ENCODE measurements at regions not wholly inside any gene's neighbourhood (a gene's known extent, or its start where the extent isn't known, plus 50 kb on each side); places are given as distances from the start of the nearest gene placed in this dataset.
"Not testable (repeated sequence)": the region's sequence is repeated elsewhere in the genome, so short reads cannot be mapped to it uniquely, and the experiment has no call there.

GRCh38 chr11:71171576-71171975 lies 80.8 kb downstream of the SHANK2 start:
- Histone ChIP-seq H3K9me2 (replicated peaks; ENCODE audit: control insufficient read depth, low read length) (no peaks in the 10 kb centered on the region), H3K9me3 (ENCODE audit: control insufficient read depth, insufficient read depth, low read length) (no peaks in the 10 kb centered on the region), H3K27ac (ENCODE audit: low read depth, low read length) (no peak overlapping the region), H3K4me3 (ENCODE audit: low read length) (no peak overlapping the region), H4K20me1 (ENCODE audit: control insufficient read depth, insufficient read depth, low read depth, low read length) (no peaks in the 10 kb centered on the region), H3K79me2 (ENCODE audit: control insufficient read depth, low read length) (no peaks in the 10 kb centered on the region), H3K27me3 (ENCODE audit: control insufficient read depth, low read length) (no peaks in the 10 kb centered on the region), H3K4me2 (ENCODE audit: low read length) (no peak overlapping the region), H3F3A (ENCODE audit: control insufficient read depth, insufficient read depth) (no peaks in the 10 kb centered on the region), H3K36me3 (ENCODE audit: control insufficient read depth, low read length) (no peaks in the 10 kb centered on the region), H3K4me1 (ENCODE audit: control insufficient read depth, low read length) (peaks cover 19% of the 10 kb centered on the region)
- TF ChIP-seq EZH2phosphoT487 (IDR thresholded peaks at IDR 0.05; ENCODE audit: borderline replicate concordance, low read length) = no peak
- TF ChIP-seq, protein P1, sequence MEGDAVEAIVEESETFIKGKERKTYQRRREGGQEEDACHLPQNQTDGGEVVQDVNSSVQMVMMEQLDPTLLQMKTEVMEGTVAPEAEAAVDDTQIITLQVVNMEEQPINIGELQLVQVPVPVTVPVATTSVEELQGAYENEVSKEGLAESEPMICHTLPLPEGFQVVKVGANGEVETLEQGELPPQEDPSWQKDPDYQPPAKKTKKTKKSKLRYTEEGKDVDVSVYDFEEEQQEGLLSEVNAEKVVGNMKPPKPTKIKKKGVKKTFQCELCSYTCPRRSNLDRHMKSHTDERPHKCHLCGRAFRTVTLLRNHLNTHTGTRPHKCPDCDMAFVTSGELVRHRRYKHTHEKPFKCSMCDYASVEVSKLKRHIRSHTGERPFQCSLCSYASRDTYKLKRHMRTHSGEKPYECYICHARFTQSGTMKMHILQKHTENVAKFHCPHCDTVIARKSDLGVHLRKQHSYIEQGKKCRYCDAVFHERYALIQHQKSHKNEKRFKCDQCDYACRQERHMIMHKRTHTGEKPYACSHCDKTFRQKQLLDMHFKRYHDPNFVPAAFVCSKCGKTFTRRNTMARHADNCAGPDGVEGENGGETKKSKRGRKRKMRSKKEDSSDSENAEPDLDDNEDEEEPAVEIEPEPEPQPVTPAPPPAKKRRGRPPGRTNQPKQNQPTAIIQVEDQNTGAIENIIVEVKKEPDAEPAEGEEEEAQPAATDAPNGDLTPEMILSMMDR (IDR thresholded peaks at IDR 0.05; ENCODE audit: low read depth, low read length, poor library complexity, severe bottlenecking) = no peak

- H3K79me2 ChIP-seq (ENCODE audit: control insufficient read depth, low read length) = no peaks in the 10 kb centered on the region
- no peaks in the 10 kb centered on the region for H3K9me2 ChIP-seq (replicated peaks; ENCODE audit: control insufficient read depth, low read length)
- H3K4me2 ChIP-seq (ENCODE audit: low read length) = no peak overlapping the region
- no peaks in the 10 kb centered on the region for H3F3A ChIP-seq (ENCODE audit: control insufficient read depth, insufficient read depth)
- H3K27ac ChIP-seq (ENCODE audit: low read depth, low read length) = no peak overlapping the region
- no peak overlapping the region for H3K4me3 ChIP-seq (ENCODE audit: low read length)
- H4K20me1 ChIP-seq (ENCODE audit: control insufficient read depth, insufficient read depth, low read depth, low read length) = no peaks in the 10 kb centered on the region
- TF ChIP-seq EZH2phosphoT487 (IDR thresholded peaks at IDR 0.05; ENCODE audit: borderline replicate concordance, low read length) = no peak
- TF ChIP-seq, protein P1 (IDR thresholded peaks at IDR 0.05; ENCODE audit: low read depth, low read length, poor library complexity, severe bottlenecking) = no peak
- H3K4me1 ChIP-seq (ENCODE audit: control insufficient read depth, low read length) = peaks cover 12% of the 10 kb centered on the region
- H3K9me3 ChIP-seq (ENCODE audit: control insufficient read depth, insufficient read depth, low read length) = no peaks in the 10 kb centered on the region
- no peaks in the 10 kb centered on the region for H3K36me3 ChIP-seq (ENCODE audit: control insufficient read depth, low read length)
- no peaks in the 10 kb centered on the region for H3K27me3 ChIP-seq (ENCODE audit: control insufficient read depth, low read length)
These were observed 81.6 kb downstream of the SHANK2 start for GRCh38 chr11:71170624-71171423.

GRCh38 chr11:71169313-71169712 lies 83.1 kb downstream of the SHANK2 start:
- no peaks in the 10 kb centered on the region for H3K4me1 ChIP-seq (ENCODE audit: control insufficient read depth, low read length)
- no peak overlapping the region for H3K27ac ChIP-seq (ENCODE audit: low read depth, low read length)
- H3K9me3 ChIP-seq (ENCODE audit: control insufficient read depth, insufficient read depth, low read length) = no peaks in the 10 kb centered on the region
- H3K79me2 ChIP-seq (ENCODE audit: control insufficient read depth, low read length) = no peaks in the 10 kb centered on the region
- H3F3A ChIP-seq (ENCODE audit: control insufficient read depth, insufficient read depth) = no peaks in the 10 kb centered on the region
- no peak overlapping the region for H3K4me2 ChIP-seq (ENCODE audit: low read length)
- no peaks in the 10 kb centered on the region for H4K20me1 ChIP-seq (ENCODE audit: control insufficient read depth, insufficient read depth, low read depth, low read length)
- TF ChIP-seq EZH2phosphoT487 (IDR thresholded peaks at IDR 0.05; ENCODE audit: borderline replicate concordance, low read length) = no peak
- TF ChIP-seq, protein P1 (IDR thresholded peaks at IDR 0.05; ENCODE audit: low read depth, low read length, poor library complexity, severe bottlenecking) = no peak
- no peak overlapping the region for H3K4me3 ChIP-seq (ENCODE audit: low read length)
- no peaks in the 10 kb centered on the region for H3K36me3 ChIP-seq (ENCODE audit: control insufficient read depth, low read length)
- H3K27me3 ChIP-seq (ENCODE audit: control insufficient read depth, low read length) = no peaks in the 10 kb centered on the region
- no peaks in the 10 kb centered on the region for H3K9me2 ChIP-seq (replicated peaks; ENCODE audit: control insufficient read depth, low read length)

DNA sequence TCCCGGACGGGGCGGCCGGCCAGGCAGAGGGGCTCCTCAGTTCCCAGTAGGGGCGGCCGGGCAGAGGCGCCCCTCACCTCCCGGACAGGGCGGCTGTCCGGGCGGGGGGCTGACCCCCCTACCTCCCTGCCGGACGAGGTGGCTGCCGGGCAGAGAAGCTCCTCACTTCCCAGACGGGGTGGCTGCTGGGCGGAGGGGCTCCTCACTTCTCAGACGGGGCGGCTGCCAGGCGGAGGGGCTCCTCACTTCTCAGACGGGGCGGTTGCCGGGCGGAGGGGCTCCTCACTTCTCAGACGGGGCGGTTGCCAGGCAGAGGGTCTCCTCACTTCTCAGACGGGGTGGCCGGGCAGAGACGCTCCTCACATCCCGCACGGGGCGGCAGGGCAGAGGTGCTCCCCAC lies 84.6 kb downstream of the SHANK2 start:
- H3K27me3 ChIP-seq (ENCODE audit: control insufficient read depth, low read length); H4K20me1 ChIP-seq (ENCODE audit: control insufficient read depth, insufficient read depth, low read depth, low read length); H3K27ac ChIP-seq (ENCODE audit: low read depth, low read length); H3K4me3 ChIP-seq (ENCODE audit: low read length); H3K9me3 ChIP-seq (ENCODE audit: control insufficient read depth, insufficient read depth, low read length); H3K36me3 ChIP-seq (ENCODE audit: control insufficient read depth, low read length); H3K9me2 ChIP-seq (replicated peaks; ENCODE audit: control insufficient read depth, low read length); H3F3A ChIP-seq (ENCODE audit: control insufficient read depth, insufficient read depth); H3K4me1 ChIP-seq (ENCODE audit: control insufficient read depth, low read length); H3K79me2 ChIP-seq (ENCODE audit: control insufficient read depth, low read length); H3K4me2 ChIP-seq (ENCODE audit: low read length): not testable (repeated sequence)

All from DOHH2 (cell line).